IMR-90 (cell line): ENCODE measurements at regions not wholly inside any gene's neighbourhood (a gene's known extent, or its start where the extent isn't known, plus 50 kb on each side); places are given as distances from the start of the nearest gene placed in this dataset.

Experiments
- ATAC-seq: fragments of 200-7000 bp; cut with Tn5 transposase; 2 replicates; pipeline ENCODE4 v1.9.1; 2020; ENCODE audit warnings: low read depth, mild to moderate bottlenecking, moderate library complexity
- BruUV-seq: library from RNA; stranded (reverse); fragments of 400-500 nt; replicated peaks from 2 replicates; lab custom pipeline; 2021; lab: Mats Ljungman, UMichigan
- CTCF ChIA-PET: fragments of 300-600 bp; formaldehyde crosslinking; extraction: SDS; loops from one replicate; lab custom pipeline; 2021; ENCODE audit warnings: antibody characterized with exemption; lab: Yijun Ruan, JAX
- POLR2A ChIA-PET: fragments of 300-600 bp; sonication (Branson Sonifier 250); formaldehyde crosslinking; loops from one replicate; lab custom pipeline; 2022; ENCODE audit warnings: antibody characterized with exemption; ENCODE audit not compliant: unreplicated experiment; lab: Charles Lee
- DNase-seq: peaks from one replicate; pipeline ENCODE4 v3.0.0; 2013
- H2AFZ ChIP-seq: replicated peaks from 2 replicates; pipeline ENCODE3; 2013; ENCODE audit warnings: low read length, mild to moderate bottlenecking; ENCODE audit not compliant: poor library complexity
- H2AK5ac ChIP-seq: 2 replicates; pipeline ENCODE4 v1.6.1; 2013; ENCODE audit warnings: low read depth, low read length, inconsistent platforms
- H2AK9ac ChIP-seq: replicated peaks from 2 replicates; pipeline ENCODE3; 2013; ENCODE audit warnings: mild to moderate bottlenecking, low read depth, low read length, moderate library complexity; ENCODE audit not compliant: poor library complexity
- H2BK120ac ChIP-seq: 2 replicates; pipeline ENCODE4 v1.6.1; 2013; ENCODE audit warnings: low read depth, low read length, inconsistent platforms
- H2BK15ac ChIP-seq: 3 replicates; pipeline ENCODE4 v1.6.1; 2013; ENCODE audit warnings: low read depth, low read length, inconsistent platforms
- H2BK20ac ChIP-seq: 2 replicates; pipeline ENCODE4 v1.6.1; 2013; ENCODE audit warnings: low read depth, mild to moderate bottlenecking, inconsistent platforms, low read length, moderate library complexity
- H2BK5ac ChIP-seq: 2 replicates; pipeline ENCODE4 v1.6.1; 2013; ENCODE audit warnings: mild to moderate bottlenecking, low read depth, low read length, inconsistent platforms; ENCODE audit not compliant: poor library complexity, severe bottlenecking
- H3K14ac ChIP-seq: replicated peaks from 2 replicates; pipeline ENCODE4 v1.6.1; 2013; ENCODE audit warnings: low read depth, low read length, inconsistent platforms
- H3K18ac ChIP-seq: 2 replicates; pipeline ENCODE4 v1.6.1; 2013; ENCODE audit warnings: low read depth, low read length, control low read depth
- H3K23ac ChIP-seq: 2 replicates; pipeline ENCODE4 v1.6.1; 2013; ENCODE audit warnings: low read depth, low read length, inconsistent platforms
- H3K27ac ChIP-seq: 2 replicates; pipeline ENCODE4 v1.5.1; 2013; ENCODE audit warnings: mild to moderate bottlenecking, control low read depth, low read length; ENCODE audit not compliant: insufficient read depth
- H3K27me3 ChIP-seq: 2 replicates; pipeline ENCODE4 v1.6.1; 2013; ENCODE audit warnings: low read length; ENCODE audit not compliant: control insufficient read depth, insufficient read depth
- H3K36me3 ChIP-seq: 2 replicates; pipeline ENCODE4 v1.6.1; 2013; ENCODE audit warnings: low read length, mixed read lengths; ENCODE audit not compliant: control insufficient read depth, insufficient read depth
- H3K4ac ChIP-seq: 2 replicates; pipeline ENCODE4 v1.6.1; 2013; ENCODE audit warnings: low read depth, low read length, inconsistent platforms
- H3K4me1 ChIP-seq: 2 replicates; pipeline ENCODE4 v1.6.1; 2013; ENCODE audit warnings: low read length, mixed read lengths; ENCODE audit not compliant: control insufficient read depth, insufficient read depth
- H3K4me2 ChIP-seq: 2 replicates; pipeline ENCODE4 v1.6.1; 2013; ENCODE audit warnings: low read depth, mild to moderate bottlenecking, control low read depth, low read length, moderate library complexity
- H3K4me3 ChIP-seq: 2 replicates; pipeline ENCODE4 v1.5.1; 2013; ENCODE audit warnings: low read depth, mild to moderate bottlenecking, control low read depth, low read length, moderate library complexity; ENCODE audit not compliant: insufficient read depth
- H3K56ac ChIP-seq: 2 replicates; pipeline ENCODE4 v1.6.1; 2013; ENCODE audit warnings: low read length, inconsistent platforms; ENCODE audit not compliant: insufficient read depth; ENCODE audit errors: extremely low read depth
- H3K79me1 ChIP-seq, 2 experiments: 2 replicates each; pipeline ENCODE4 v1.6.1; 2013; ENCODE audit warnings: low read length in 2 of 2, inconsistent platforms in 1 of 2, low read depth in 1 of 2
- H3K9ac ChIP-seq: 2 replicates; pipeline ENCODE4 v1.6.1; 2013; ENCODE audit warnings: low read depth, low read length, control low read depth
- H3K9me1 ChIP-seq: 2 replicates; pipeline ENCODE4 v1.6.1; 2013; ENCODE audit warnings: low read length, inconsistent platforms; ENCODE audit not compliant: insufficient read depth
- H3K9me3 ChIP-seq: 2 replicates; pipeline ENCODE4 v1.6.1; 2013; ENCODE audit warnings: low read length; ENCODE audit not compliant: control insufficient read depth, insufficient read depth
- H4K20me1 ChIP-seq: 2 replicates; pipeline ENCODE4 v1.6.1; 2013; ENCODE audit warnings: low read length, inconsistent platforms; ENCODE audit not compliant: insufficient read depth
- H4K5ac ChIP-seq: 2 replicates; pipeline ENCODE4 v1.6.1; 2013; ENCODE audit warnings: mild to moderate bottlenecking, low read depth, low read length, control low read depth
- H4K8ac ChIP-seq, 2 experiments: 2 replicates each; pipeline ENCODE4 v1.6.1; 2013; ENCODE audit warnings: low read depth in 2 of 2, low read length in 2 of 2, control low read depth in 1 of 2, inconsistent platforms in 1 of 2
- H4K91ac ChIP-seq: 2 replicates; pipeline ENCODE4 v1.6.1; 2013; ENCODE audit warnings: low read depth, low read length, inconsistent platforms; ENCODE audit not compliant: insufficient read depth
- BHLHE40 ChIP-seq: fragments of 150-350 bp; IDR thresholded peaks from 2 replicates; pipeline ENCODE4 v1.6.1; 2016; ENCODE audit warnings: mild to moderate bottlenecking, low read depth, low read length
- FOS ChIP-seq: fragments of 150-350 bp; IDR thresholded peaks from 2 replicates; pipeline ENCODE4 v1.6.1; 2016; ENCODE audit warnings: low read depth, low read length
- RFX5 ChIP-seq: IDR thresholded peaks from 2 replicates; pipeline ENCODE4 v1.8.0; 2012; ENCODE audit warnings: low read depth, mild to moderate bottlenecking, low read length, moderate library complexity
- WGBS, 2 experiments: methylation state at CpG; one replicate each; pipeline versions ENCODE4 v1.1.5 to v1.1.7; 2013; ENCODE audit warnings: missing lambda C conversion rate in 2 of 2; ENCODE audit not compliant: insufficient read length in 1 of 2; ENCODE audit errors: extremely low coverage in 2 of 2; 5-methylcytosine and 5-hydroxymethylcytosine counted together
- dilution Hi-C: fragments of 300-500 bp; cut with HindIII; formaldehyde crosslinking; loops from one replicate; pipeline ENCODE4 v1.14.3; 2018; ENCODE audit warnings: low sequenced_read_pairs; ENCODE audit not compliant: unreplicated experiment
- in situ Hi-C: fragments of 300-500 bp; cut with MboI; formaldehyde crosslinking; loops from 3 replicates; pipeline ENCODE4 v1.14.3; 2019; ENCODE audit warnings: low sequenced_read_pairs, inconsistent platforms, mixed read lengths
- intact Hi-C: fragments of 100-400 bp; cut with micrococcal nuclease; formaldehyde crosslinking; loops from 2 replicates; pipeline ENCODE4 v1.10.0; 2022
- TF ChIP-seq, protein P1 (sequence below): fragments of 150-350 bp; IDR thresholded peaks from 2 replicates; pipeline ENCODE4 v1.6.1; 2017; ENCODE audit warnings: mild to moderate bottlenecking, antibody characterized with exemption, low read length, low read depth

DNA sequence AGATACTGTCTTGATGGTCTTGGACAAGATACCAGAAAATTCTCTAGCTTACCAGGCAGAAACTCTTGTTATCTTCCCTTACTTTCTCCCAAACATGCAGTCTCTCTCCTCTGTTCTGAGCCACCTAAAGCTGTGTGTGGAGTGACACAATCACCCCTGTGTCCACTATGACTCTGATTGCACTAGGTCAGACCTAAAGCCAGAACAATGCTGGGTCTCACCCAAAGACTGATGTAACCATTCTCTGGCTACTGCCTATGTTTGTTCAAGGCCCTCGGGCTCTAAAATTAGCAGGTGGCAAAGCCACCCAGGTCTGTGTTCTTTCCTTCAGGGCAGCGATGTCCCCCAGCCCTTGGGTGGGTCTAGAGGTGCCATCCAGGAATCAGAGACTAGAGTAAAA is 200.5 kb downstream of the KCNA4 start:
- no peak for ATAC-seq
- Histone ChIP-seq H4K8ac (no peak overlapping the region), H3K36me3 (no peaks in the 10 kb centered on the region), H4K5ac (no peak overlapping the region), H3K4me1 (no peaks in the 10 kb centered on the region), H3K79me1 (no peaks in the 10 kb centered on the region), H2BK5ac (no peak overlapping the region), H3K9me3 (peaks cover 8% of the 10 kb centered on the region), H3K4me3 (no peak overlapping the region), H3K18ac (no peak overlapping the region), H3K56ac (no peak overlapping the region), H2AK9ac (no peak overlapping the region), H3K9ac (no peak overlapping the region), H2BK120ac (no peak overlapping the region), H4K20me1 (no peaks in the 10 kb centered on the region), H2AFZ (no peak overlapping the region), H2BK20ac (no peak overlapping the region), H3K27me3 (no peaks in the 10 kb centered on the region), H3K4me2 (no peak overlapping the region), H3K4ac (no peak overlapping the region), H4K91ac (no peak overlapping the region), H3K27ac (no peak overlapping the region), H2BK15ac (no peak overlapping the region), H3K9me1 (no peaks in the 10 kb centered on the region), H3K23ac (no peak overlapping the region), H2AK5ac (no peak overlapping the region), H3K14ac (no peak overlapping the region)
- POLR2A ChIA-PET: no interaction called here
- in situ Hi-C loops: no loop called here
- WGBS, 2 experiments: no CpG with 5 or more reads among the region's 2 CpGs
- no peak for TF ChIP-seq RFX5
- no peak for TF ChIP-seq BHLHE40
- TF ChIP-seq, protein P1, sequence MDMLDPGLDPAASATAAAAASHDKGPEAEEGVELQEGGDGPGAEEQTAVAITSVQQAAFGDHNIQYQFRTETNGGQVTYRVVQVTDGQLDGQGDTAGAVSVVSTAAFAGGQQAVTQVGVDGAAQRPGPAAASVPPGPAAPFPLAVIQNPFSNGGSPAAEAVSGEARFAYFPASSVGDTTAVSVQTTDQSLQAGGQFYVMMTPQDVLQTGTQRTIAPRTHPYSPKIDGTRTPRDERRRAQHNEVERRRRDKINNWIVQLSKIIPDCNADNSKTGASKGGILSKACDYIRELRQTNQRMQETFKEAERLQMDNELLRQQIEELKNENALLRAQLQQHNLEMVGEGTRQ: no peak
- no peak for TF ChIP-seq FOS
- DNase-seq: no peak
- intact Hi-C loops: no loop called here
- no TSS peak for BruUV-seq
- CTCF ChIA-PET: no interaction called here
- dilution Hi-C loops: no loop called here
